ENCODE measurements at regions not wholly inside any gene's neighbourhood (a gene's known extent, or its start where the extent isn't known, plus 50 kb on each side); places are given as distances from the start of the nearest gene placed in this dataset.

- Histone ChIP-seq H2BK120ac (ENCODE audit: low read depth, low read length) (no peak overlapping the region), H4K8ac (ENCODE audit: low read length) (no peak overlapping the region), H2BK12ac (ENCODE audit: low read length in 2 of 2) (no peak overlapping the region), H3K14ac (ENCODE audit: low read length in 2 of 2) (no peak overlapping the region), H3K18ac (ENCODE audit: low read depth in 1 of 2, low read length in 2 of 2) (no peak overlapping the region), H3K27me3 (ENCODE audit: control insufficient read depth in 1 of 2, insufficient read depth in 1 of 2, low read length in 2 of 2) (no peaks in the 10 kb centered on the region), H3K27ac (ENCODE audit: low read length, poor library complexity, severe bottlenecking) (no peak overlapping the region), H3K9ac (ENCODE audit: low read length) (no peak overlapping the region), H3K4me2 (ENCODE audit: low read length, poor library complexity, severe bottlenecking) (no peak overlapping the region), H2BK15ac (ENCODE audit: low read depth, poor library complexity, severe bottlenecking) (no peak overlapping the region), H3K9me3 (ENCODE audit: control insufficient read depth, low read length) (no peaks in the 10 kb centered on the region), H2BK5ac (ENCODE audit: low read depth, low read length, poor library complexity, severe bottlenecking) (no peak overlapping the region), H3K4me3 (ENCODE audit: insufficient read depth in 1 of 2, low read depth in 1 of 2, low read length in 2 of 2) (no peak overlapping the region), H2AFZ (ENCODE audit: low read depth, low read length) (no peak overlapping the region), H2AK5ac (ENCODE audit: low read length, severe bottlenecking) (no peak overlapping the region), H3K36me3 (ENCODE audit: control insufficient read depth in 1 of 2, insufficient read depth in 2 of 2, low read depth in 1 of 2, low read length in 2 of 2) (no peaks in the 10 kb centered on the region), H4K91ac (ENCODE audit: low read length) (no peak overlapping the region), H3K4ac (ENCODE audit: low read depth in 1 of 2, low read length in 2 of 2) (no peak overlapping the region), H3K23ac (ENCODE audit: low read length in 2 of 2) (no peak overlapping the region), H3K79me1 (replicated peaks; ENCODE audit: low read length, poor library complexity, severe bottlenecking) (no peaks in the 10 kb centered on the region), H3K4me1 (ENCODE audit: control insufficient read depth, insufficient read depth, low read depth, low read length) (no peaks in the 10 kb centered on the region)
- 76% methylated on average over 3 of the region's 5 CpGs for WGBS
- no peak for DNase-seq
Measured at GRCh38 chr20:55555075-55555650, 450.2 kb downstream of the CBLN4 start.

DNA sequence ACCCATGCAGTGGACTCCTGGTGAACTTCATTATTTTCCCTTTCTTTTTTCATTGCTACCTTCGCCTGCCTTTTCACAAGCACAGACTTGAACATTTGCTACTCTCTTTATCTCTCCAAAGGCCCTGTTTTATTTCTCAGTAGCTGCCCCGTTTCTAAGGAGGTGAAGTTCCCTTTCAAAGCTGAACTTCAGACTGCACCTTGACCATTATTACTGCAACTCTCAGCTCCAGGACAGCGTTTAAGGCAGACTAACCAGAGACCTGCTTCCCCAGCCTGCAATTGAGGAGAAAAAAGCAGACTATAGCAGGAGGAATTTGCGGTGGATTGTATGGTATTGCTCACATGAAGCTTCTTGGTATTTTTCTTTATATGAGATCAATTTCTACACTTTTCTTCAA lies 460.7 kb downstream of the CBLN4 start:
- no peak overlapping the region for H3K9ac ChIP-seq (ENCODE audit: low read length)
- no peak overlapping the region for H3K18ac ChIP-seq (ENCODE audit: low read depth in 1 of 2, low read length in 2 of 2)
- no peak overlapping the region for H2AFZ ChIP-seq (ENCODE audit: low read depth, low read length)
- no peak overlapping the region for H2BK120ac ChIP-seq (ENCODE audit: low read depth, low read length)
- H4K91ac ChIP-seq (ENCODE audit: low read length): no peak overlapping the region
- H2AK5ac ChIP-seq (ENCODE audit: low read length, severe bottlenecking): no peak overlapping the region
- no peak overlapping the region for H3K4ac ChIP-seq (ENCODE audit: low read depth in 1 of 2, low read length in 2 of 2)
- H3K4me2 ChIP-seq (ENCODE audit: low read length, poor library complexity, severe bottlenecking): no peak overlapping the region
- H3K27me3 ChIP-seq (ENCODE audit: control insufficient read depth in 1 of 2, insufficient read depth in 1 of 2, low read length in 2 of 2): no peaks in the 10 kb centered on the region
- H3K4me1 ChIP-seq (ENCODE audit: control insufficient read depth, insufficient read depth, low read depth, low read length): no peaks in the 10 kb centered on the region
- no peak overlapping the region for H3K27ac ChIP-seq (ENCODE audit: low read length, poor library complexity, severe bottlenecking)
- no peak overlapping the region for H3K23ac ChIP-seq (ENCODE audit: low read length in 2 of 2)
- no peaks in the 10 kb centered on the region for H3K36me3 ChIP-seq (ENCODE audit: control insufficient read depth in 1 of 2, insufficient read depth in 2 of 2, low read depth in 1 of 2, low read length in 2 of 2)
- no peak overlapping the region for H4K8ac ChIP-seq (ENCODE audit: low read length)
- no peak overlapping the region for H3K4me3 ChIP-seq (ENCODE audit: insufficient read depth in 1 of 2, low read depth in 1 of 2, low read length in 2 of 2)
- no peaks in the 10 kb centered on the region for H3K9me3 ChIP-seq (ENCODE audit: control insufficient read depth, low read length)
- no peaks in the 10 kb centered on the region for H3K79me1 ChIP-seq (replicated peaks; ENCODE audit: low read length, poor library complexity, severe bottlenecking)
- H2BK5ac ChIP-seq (ENCODE audit: low read depth, low read length, poor library complexity, severe bottlenecking): no peak overlapping the region
- no peak overlapping the region for H3K14ac ChIP-seq (ENCODE audit: low read length in 2 of 2)
- H2BK12ac ChIP-seq (ENCODE audit: low read length in 2 of 2): no peak overlapping the region
- DNase-seq: no peak
- 47% methylated on average over 2 of the region's 4 CpGs for WGBS
- no peak overlapping the region for H2BK15ac ChIP-seq (ENCODE audit: low read depth, poor library complexity, severe bottlenecking)

- no peaks in the 10 kb centered on the region for H3K4me1 ChIP-seq (ENCODE audit: control insufficient read depth, insufficient read depth, low read depth, low read length)
- no peak overlapping the region for H2BK15ac ChIP-seq (ENCODE audit: low read depth, poor library complexity, severe bottlenecking)
- H4K91ac ChIP-seq (ENCODE audit: low read length): no peak overlapping the region
- H3K23ac ChIP-seq (ENCODE audit: low read length in 2 of 2): no peak overlapping the region
- H2AK5ac ChIP-seq (ENCODE audit: low read length, severe bottlenecking): no peak overlapping the region
- H3K18ac ChIP-seq (ENCODE audit: low read depth in 1 of 2, low read length in 2 of 2): no peak overlapping the region
- no peak overlapping the region for H3K9ac ChIP-seq (ENCODE audit: low read length)
- no peak overlapping the region for H3K4me2 ChIP-seq (ENCODE audit: low read length, poor library complexity, severe bottlenecking)
- no peak overlapping the region for H2BK12ac ChIP-seq (ENCODE audit: low read length in 2 of 2)
- no peak for DNase-seq
- no peak overlapping the region for H3K4ac ChIP-seq (ENCODE audit: low read depth in 1 of 2, low read length in 2 of 2)
- H3K79me1 ChIP-seq (replicated peaks; ENCODE audit: low read length, poor library complexity, severe bottlenecking): no peaks in the 10 kb centered on the region
- no peak overlapping the region for H3K27ac ChIP-seq (ENCODE audit: low read length, poor library complexity, severe bottlenecking)
- H2BK5ac ChIP-seq (ENCODE audit: low read depth, low read length, poor library complexity, severe bottlenecking): no peak overlapping the region
- no peaks in the 10 kb centered on the region for H3K36me3 ChIP-seq (ENCODE audit: control insufficient read depth in 1 of 2, insufficient read depth in 2 of 2, low read depth in 1 of 2, low read length in 2 of 2)
- no peaks in the 10 kb centered on the region for H3K27me3 ChIP-seq (ENCODE audit: control insufficient read depth in 1 of 2, insufficient read depth in 1 of 2, low read length in 2 of 2)
- WGBS: 50% methylated on average over 1 of the region's 3 CpGs
- no peak overlapping the region for H3K4me3 ChIP-seq (ENCODE audit: insufficient read depth in 1 of 2, low read depth in 1 of 2, low read length in 2 of 2)
- no peaks in the 10 kb centered on the region for H3K9me3 ChIP-seq (ENCODE audit: control insufficient read depth, low read length)
- no peak overlapping the region for H4K8ac ChIP-seq (ENCODE audit: low read length)
- H3K14ac ChIP-seq (ENCODE audit: low read length in 2 of 2): no peak overlapping the region
- no peak overlapping the region for H2BK120ac ChIP-seq (ENCODE audit: low read depth, low read length)
- H2AFZ ChIP-seq (ENCODE audit: low read depth, low read length): no peak overlapping the region
Measured at GRCh38 chr20:55540486-55540885, 464.8 kb downstream of the CBLN4 start.

DNA sequence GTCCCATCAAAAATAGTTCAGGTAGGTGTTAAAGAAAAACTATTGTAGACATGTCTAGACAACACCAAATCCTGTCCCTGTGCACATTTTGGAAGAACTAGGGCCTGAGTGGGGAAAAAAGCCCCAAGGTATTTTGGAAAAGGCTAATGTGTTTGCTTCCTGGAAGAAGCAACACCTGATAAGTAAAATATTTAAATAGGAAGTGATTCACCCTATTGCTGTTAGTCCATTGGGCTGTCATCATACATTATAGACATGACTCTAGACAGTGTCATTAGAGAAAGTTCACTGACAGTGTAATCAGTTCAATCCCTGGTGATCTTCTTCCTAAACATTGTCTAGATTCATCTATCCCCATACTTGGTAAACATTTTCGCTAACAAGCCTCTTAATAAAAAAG lies 465.3 kb downstream of the CBLN4 start:
- H2BK5ac ChIP-seq (ENCODE audit: low read depth, low read length, poor library complexity, severe bottlenecking): no peak overlapping the region

More for the DNA sequence above, 465.3 kb downstream of the CBLN4 start:
- no peak overlapping the region for H3K18ac ChIP-seq (ENCODE audit: low read depth in 1 of 2, low read length in 2 of 2)
- H3K4ac ChIP-seq (ENCODE audit: low read depth in 1 of 2, low read length in 2 of 2): no peak overlapping the region
- no peak overlapping the region for H3K4me2 ChIP-seq (ENCODE audit: low read length, poor library complexity, severe bottlenecking)
- H3K4me3 ChIP-seq (ENCODE audit: insufficient read depth in 1 of 2, low read depth in 1 of 2, low read length in 2 of 2): no peak overlapping the region
- no peaks in the 10 kb centered on the region for H3K9me3 ChIP-seq (ENCODE audit: control insufficient read depth, low read length)
- H3K9ac ChIP-seq (ENCODE audit: low read length): no peak overlapping the region
- no peaks in the 10 kb centered on the region for H3K27me3 ChIP-seq (ENCODE audit: control insufficient read depth in 1 of 2, insufficient read depth in 1 of 2, low read length in 2 of 2)
- H4K8ac ChIP-seq (ENCODE audit: low read length): no peak overlapping the region
- H4K91ac ChIP-seq (ENCODE audit: low read length): no peak overlapping the region
- DNase-seq: no peak
- no peaks in the 10 kb centered on the region for H3K4me1 ChIP-seq (ENCODE audit: control insufficient read depth, insufficient read depth, low read depth, low read length)
- WGBS: 50% methylated on average over 1 of the region's 1 CpG
- H3K14ac ChIP-seq (ENCODE audit: low read length in 2 of 2): no peak overlapping the region
- no peak overlapping the region for H3K23ac ChIP-seq (ENCODE audit: low read length in 2 of 2)
- H3K79me1 ChIP-seq (replicated peaks; ENCODE audit: low read length, poor library complexity, severe bottlenecking): no peaks in the 10 kb centered on the region
- no peak overlapping the region for H2AFZ ChIP-seq (ENCODE audit: low read depth, low read length)
- no peaks in the 10 kb centered on the region for H3K36me3 ChIP-seq (ENCODE audit: control insufficient read depth in 1 of 2, insufficient read depth in 2 of 2, low read depth in 1 of 2, low read length in 2 of 2)
- H2BK12ac ChIP-seq (ENCODE audit: low read length in 2 of 2): no peak overlapping the region
- H2BK120ac ChIP-seq (ENCODE audit: low read depth, low read length): no peak overlapping the region
- no peak overlapping the region for H2AK5ac ChIP-seq (ENCODE audit: low read length, severe bottlenecking)
- no peak overlapping the region for H2BK15ac ChIP-seq (ENCODE audit: low read depth, poor library complexity, severe bottlenecking)
- H3K27ac ChIP-seq (ENCODE audit: low read length, poor library complexity, severe bottlenecking): no peak overlapping the region

All from mesenchymal stem cell (in vitro differentiated cells and primary cell).